Stimulated activated CD4-positive, alpha-beta T cell treated with anti-CD3 and anti-CD28 coated beads, TNF-alpha, amount 100 ng/mL, for 1 hour (primary cell): ENCODE measurements at regions not wholly inside any gene's neighbourhood (a gene's known extent, or its start where the extent isn't known, plus 50 kb on each side); places are given as distances from the start of the nearest gene placed in this dataset.

Experiments used
- DNase-seq, 3 donors: peaks; one replicate each; pipeline ENCODE4 v3.0.0-alpha.2; 2020; ENCODE audit warnings: low read depth in 3 of 3, low spot score in 1 of 3

- DNase-seq, result no peak
Measured at GRCh38 chr6:6518631-6519427, 69.7 kb upstream of the LY86 start.

- no peak for DNase-seq
Measured at GRCh38 chr6:6521961-6522482, 66.5 kb upstream of the LY86 start.

- no peak for DNase-seq
Measured at GRCh38 chr6:6522709-6523108, 65.8 kb upstream of the LY86 start.

- no peak for DNase-seq
Measured at GRCh38 chr6:6524951-6525350, 63.6 kb upstream of the LY86 start.

- DNase-seq, result no peak
Measured at GRCh38 chr6:6525933-6526332, 62.6 kb upstream of the LY86 start.

GRCh38 chr6:6529275-6529674, 59.2 kb upstream of the LY86 start:
- DNase-seq, result no peak

GRCh38 chr6:6533176-6533575, 55.3 kb upstream of the LY86 start:
- DNase-seq, result no peak

GRCh38 chr6:6534399-6534798, 54.1 kb upstream of the LY86 start:
- DNase-seq, result no peak

GRCh38 chr6:6537488-6538260, 50.8 kb upstream of the LY86 start:
- no peak for DNase-seq

GRCh38 chr6:6538261-6538660, 50.3 kb upstream of the LY86 start:
- no peak for DNase-seq
